Pancreas (tissue), 10 donors: ENCODE measurements at regions not wholly inside any gene's neighbourhood (a gene's known extent, or its start where the extent isn't known, plus 50 kb on each side); places are given as distances from the start of the nearest gene placed in this dataset.

ENCODE experiments used
- ATAC-seq, 4 donors: fragments of 200-7000 bp; cut with Tn5 transposase; one replicate each; pipeline versions ENCODE4 v1.8.0 to v1.9.1; 2020; ENCODE audit warnings: mild to moderate bottlenecking in 4 of 4, moderate library complexity in 4 of 4
- DNase-seq, 6 donors: peaks; one replicate each; pipeline ENCODE4 v3.0.0-alpha.2; 2020
- FAIRE-seq: peaks from 2 replicates; lab custom pipeline; 2012; peaks lifted over from hg19 to GRCh38; lab: Jason Lieb, UNC
- H3K27ac ChIP-seq, 4 donors: fragments of 200-600 bp; sonication (generic); 1 replicate in 3 of 4; 2 replicates in 1 of 4; pipeline versions ENCODE4 v1.5.0 to v1.8.0; 2020
- H3K27me3 ChIP-seq, 4 donors: fragments of 200-600 bp; one replicate each; pipeline ENCODE4 v1.8.0; 2021
- H3K36me3 ChIP-seq, 3 donors: fragments of 200-600 bp; sonication (generic) in 1 of 3; one replicate each; pipeline versions ENCODE4 v1.5.0 to v1.8.0; 2020 to 2021
- H3K4me1 ChIP-seq, 3 donors: fragments of 200-600 bp; one replicate each; pipeline ENCODE4 v1.8.0; 2021
- H3K4me3 ChIP-seq, 4 donors: fragments of 200-600 bp; sonication (generic) in 2 of 4; one replicate each; pipeline versions ENCODE4 v1.5.0 to v1.8.0; 2020 to 2021
- H3K9me3 ChIP-seq, 4 donors: fragments of 200-600 bp; one replicate each; pipeline ENCODE4 v1.8.0; 2021
- CTCF ChIP-seq, 4 donors: fragments of 200-600 bp; sonication (generic) in 3 of 4; IDR thresholded peaks; one replicate each; pipeline versions ENCODE4 v1.5.0 to v1.8.0; 2021; ENCODE audit warnings: antibody characterized with exemption in 4 of 4
- WGBS, 2 donors: extraction: QIAGEN DNeasy Blood & Tissue Kit; methylation state at CpG; one replicate each; pipeline ENCODE4 v1.1.7; 2013; 5-methylcytosine and 5-hydroxymethylcytosine counted together
- intact Hi-C, 3 donors: fragments of 100-400 bp; cut with DNase I; formaldehyde crosslinking; loops; one replicate each; pipeline versions ENCODE4 v1.11.1 to v1.14.2; 2022
- donor health status: healthy with polysubstance abuse.
- donor health status: DM: no; HTN: no; CAD: no; lungs with moderate emphysema.
- donor health status: DM: no; HTN: no; CAD: no.
- donor health status: control.
- donor health status: control.
- donor health status: Bipolar disorder and iron deficiency.
- donor health status: DM: yes; HTN: yes; CAD: no.
- donor health status: DM: no; HTN: no; CAD: no.
- donor health status: DM: no; HTN: no; CAD: no.
- donor health status: DM: yes; HTN: yes; CAD: no.

GRCh38 chr3:104132566-104133403, 1233.9 kb upstream of the ALCAM start:
- Histone ChIP-seq H3K4me1 (no peaks in the 10 kb centered on the region), H3K27ac (no peak overlapping the region), H3K9me3 (no peaks in the 10 kb centered on the region), H3K4me3 (no peak overlapping the region), H3K27me3 (no peaks in the 10 kb centered on the region), H3K36me3 (no peaks in the 10 kb centered on the region)
- 76 to 86% methylated on average over 2 of the region's 2 CpGs for WGBS, 2 donors
- DNase-seq (no peak), FAIRE-seq (no peak), ATAC-seq (no peak)
- intact Hi-C loops, result no loop called here
- TF ChIP-seq CTCF (IDR thresholded peaks at IDR 0.05), result no peak

- H3K4me3 ChIP-seq, result no peak overlapping the region
- DNase-seq (no peak), FAIRE-seq (no peak), ATAC-seq (no peak)
- 65 to 77% methylated on average over 5 of the region's 5 CpGs for WGBS, 2 donors
- no peaks in the 10 kb centered on the region for H3K4me1 ChIP-seq
- no peak for TF ChIP-seq CTCF (IDR thresholded peaks at IDR 0.05)
- intact Hi-C loops, result no loop called here
- H3K27me3 ChIP-seq, result no peaks in the 10 kb centered on the region
- H3K36me3 ChIP-seq, result no peaks in the 10 kb centered on the region
- H3K9me3 ChIP-seq, result no peaks in the 10 kb centered on the region
- no peak overlapping the region for H3K27ac ChIP-seq
Measured at GRCh38 chr3:104133630-104134029, 1233.1 kb upstream of the ALCAM start.

- no peak overlapping the region for H3K4me3 ChIP-seq
Measured at GRCh38 chr3:104137116-104137515, 1229.6 kb upstream of the ALCAM start.

GRCh38 chr3:104145164-104145563, 1221.5 kb upstream of the ALCAM start:
- intact Hi-C loops, result no loop called here
- TF ChIP-seq CTCF (IDR thresholded peaks at IDR 0.05), result no peak
- FAIRE-seq, result no peak
- no peak overlapping the region for H3K27ac ChIP-seq
- no peaks in the 10 kb centered on the region for H3K4me1 ChIP-seq
- no peaks in the 10 kb centered on the region for H3K27me3 ChIP-seq
- no peak for ATAC-seq
- no peaks in the 10 kb centered on the region for H3K36me3 ChIP-seq
- no peaks in the 10 kb centered on the region for H3K9me3 ChIP-seq
- H3K4me3 ChIP-seq, result no peak overlapping the region
- DNase-seq, result no peak

More at GRCh38 chr3:104137116-104137515, 1229.6 kb upstream of the ALCAM start:
- intact Hi-C loops, result no loop called here
- no peaks in the 10 kb centered on the region for H3K36me3 ChIP-seq
- no peaks in the 10 kb centered on the region for H3K27me3 ChIP-seq
- DNase-seq (no peak), ATAC-seq (no peak), FAIRE-seq (no peak)
- no peaks in the 10 kb centered on the region for H3K9me3 ChIP-seq
- H3K27ac ChIP-seq, result no peak overlapping the region
- no peaks in the 10 kb centered on the region for H3K4me1 ChIP-seq
- TF ChIP-seq CTCF (IDR thresholded peaks at IDR 0.05), result no peak
- 69 to 75% methylated on average over 4 of the region's 4 CpGs for WGBS, 2 donors

GRCh38 chr3:104149154-104149553, 1217.6 kb upstream of the ALCAM start:
- Histone ChIP-seq H3K27me3 (no peaks in the 10 kb centered on the region), H3K27ac (no peak overlapping the region), H3K4me3 (no peak overlapping the region), H3K36me3 (no peaks in the 10 kb centered on the region), H3K4me1 (no peaks in the 10 kb centered on the region), H3K9me3 (no peaks in the 10 kb centered on the region)
- FAIRE-seq, result no peak
- intact Hi-C loops, result no loop called here
- WGBS, 2 donors, result 80 to 89% methylated on average over 1 of the region's 1 CpG
- no peak for ATAC-seq
- TF ChIP-seq CTCF (IDR thresholded peaks at IDR 0.05), result no peak
- no peak for DNase-seq
